Skeletal muscle cell (primary cell): ENCODE measurements at regions not wholly inside any gene's neighbourhood (a gene's known extent, or its start where the extent isn't known, plus 50 kb on each side); places are given as distances from the start of the nearest gene placed in this dataset.

Experiments
- DNase-seq: peaks from one replicate; pipeline ENCODE4 v3.0.0-alpha.2; 2010; ENCODE audit warnings: low read depth
- H3K4me3 ChIP-seq: 2 replicates; pipeline ENCODE4 v1.5.1; 2011; ENCODE audit warnings: low read depth, mild to moderate bottlenecking, control low read depth, low read length, moderate library complexity

- H3K4me3 ChIP-seq, result no peak overlapping the region
- no peak for DNase-seq
Measured at GRCh38 chr5:60356745-60357144, 343.2 kb downstream of the DEPDC1B start.

- DNase-seq, result no peak
- no peak overlapping the region for H3K4me3 ChIP-seq
Measured at GRCh38 chr5:60355181-60355580, 344.8 kb downstream of the DEPDC1B start.

GRCh38 chr5:60354311-60354710 is 345.7 kb downstream of the DEPDC1B start:
- H3K4me3 ChIP-seq, result no peak overlapping the region
- no peak for DNase-seq

GRCh38 chr5:60352992-60353599 is 346.9 kb downstream of the DEPDC1B start:
- no peak for DNase-seq
- H3K4me3 ChIP-seq, result no peak overlapping the region

- no peak for DNase-seq
- no peak overlapping the region for H3K4me3 ChIP-seq
Measured at GRCh38 chr5:60350794-60351193, 349.2 kb downstream of the DEPDC1B start.

GRCh38 chr5:60349891-60350415 is 350.0 kb downstream of the DEPDC1B start:
- no peak for DNase-seq
- no peak overlapping the region for H3K4me3 ChIP-seq

GRCh38 chr5:60346393-60346792 is 353.6 kb downstream of the DEPDC1B start:
- H3K4me3 ChIP-seq, result no peak overlapping the region
- no peak for DNase-seq

- H3K4me3 ChIP-seq, result no peak overlapping the region
- DNase-seq, result no peak
Measured at GRCh38 chr5:60343102-60343501, 356.9 kb downstream of the DEPDC1B start.

GRCh38 chr5:60340965-60341471 is 358.9 kb downstream of the DEPDC1B start:
- no peak for DNase-seq
- H3K4me3 ChIP-seq, result no peak overlapping the region

GRCh38 chr5:60340326-60340725 is 359.6 kb downstream of the DEPDC1B start:
- no peak for DNase-seq

GRCh38 chr5:60339691-60340201 is 360.2 kb downstream of the DEPDC1B start:
- no peak overlapping the region for H3K4me3 ChIP-seq
- DNase-seq, result no peak

More at GRCh38 chr5:60340326-60340725, 359.6 kb downstream of the DEPDC1B start:
- no peak overlapping the region for H3K4me3 ChIP-seq

GRCh38 chr5:60338846-60339245 is 361.1 kb downstream of the DEPDC1B start:
- H3K4me3 ChIP-seq, result no peak overlapping the region
- DNase-seq, result no peak

- DNase-seq, result no peak
- no peak overlapping the region for H3K4me3 ChIP-seq
Measured at GRCh38 chr5:60336491-60336890, 363.5 kb downstream of the DEPDC1B start.

GRCh38 chr5:60335913-60336312 is 364.1 kb downstream of the DEPDC1B start:
- no peak for DNase-seq
- no peak overlapping the region for H3K4me3 ChIP-seq

GRCh38 chr5:60334281-60334713 is 365.7 kb downstream of the DEPDC1B start:
- no peak overlapping the region for H3K4me3 ChIP-seq
- peak; percentile 83 for DNase-seq

GRCh38 chr5:60333005-60333571 is 366.9 kb downstream of the DEPDC1B start:
- no peak overlapping the region for H3K4me3 ChIP-seq
- DNase-seq, result no peak

GRCh38 chr5:60332244-60333004 is 367.5 kb downstream of the DEPDC1B start:
- no peak for DNase-seq
- no peak overlapping the region for H3K4me3 ChIP-seq

GRCh38 chr5:60330236-60330635 is 369.7 kb downstream of the DEPDC1B start:
- no peak for DNase-seq
- H3K4me3 ChIP-seq, result no peak overlapping the region

GRCh38 chr5:60325870-60326269 is 374.1 kb downstream of the DEPDC1B start:
- DNase-seq, result no peak
- H3K4me3 ChIP-seq, result no peak overlapping the region

GRCh38 chr5:60323596-60323995 is 376.4 kb downstream of the DEPDC1B start:
- H3K4me3 ChIP-seq, result no peak overlapping the region
- no peak for DNase-seq
